ENCODE measurements at regions not wholly inside any gene's neighbourhood (a gene's known extent, or its start where the extent isn't known, plus 50 kb on each side); places are given as distances from the start of the nearest gene placed in this dataset.

- no peaks in the 10 kb centered on the region for H3K9me3 ChIP-seq
- H3K4me1 ChIP-seq = no peaks in the 10 kb centered on the region
- no peak overlapping the region for H3K27ac ChIP-seq
- no peak for DNase-seq
- H3K36me3 ChIP-seq = no peaks in the 10 kb centered on the region
- intact Hi-C loops (cut with DNase I; ENCODE audit: low total_unique reads) = no loop called here
- TF ChIP-seq CTCF (IDR thresholded peaks at IDR 0.05) = no peak
- no peak overlapping the region for H3K4me3 ChIP-seq
- H3K27me3 ChIP-seq = no peaks in the 10 kb centered on the region
These were observed 124.8 kb downstream of the HTR1A start for GRCh38 chr5:63837437-63837836.

GRCh38 chr5:63831381-63831780, 130.9 kb downstream of the HTR1A start:
- H3K27ac ChIP-seq = no peak overlapping the region
- H3K27me3 ChIP-seq = no peaks in the 10 kb centered on the region
- no peak overlapping the region for H3K4me3 ChIP-seq
- no peaks in the 10 kb centered on the region for H3K4me1 ChIP-seq
- intact Hi-C loops (cut with DNase I; ENCODE audit: low total_unique reads) = no loop called here
- DNase-seq = no peak
- H3K9me3 ChIP-seq = no peaks in the 10 kb centered on the region
- TF ChIP-seq CTCF (IDR thresholded peaks at IDR 0.05) = no peak
- no peaks in the 10 kb centered on the region for H3K36me3 ChIP-seq

GRCh38 chr5:63825984-63826383, 136.3 kb downstream of the HTR1A start:
- TF ChIP-seq CTCF (IDR thresholded peaks at IDR 0.05) = no peak
- no peak overlapping the region for H3K4me3 ChIP-seq

GRCh38 chr5:63823583-63823982, 138.7 kb downstream of the HTR1A start:
- intact Hi-C loops (cut with DNase I; ENCODE audit: low total_unique reads) = no loop called here
- H3K36me3 ChIP-seq = no peaks in the 10 kb centered on the region
- no peak for DNase-seq
- H3K4me1 ChIP-seq = no peaks in the 10 kb centered on the region
- H3K9me3 ChIP-seq = no peaks in the 10 kb centered on the region
- no peak overlapping the region for H3K27ac ChIP-seq
- no peak overlapping the region for H3K4me3 ChIP-seq
- no peak for TF ChIP-seq CTCF (IDR thresholded peaks at IDR 0.05)
- H3K27me3 ChIP-seq = no peaks in the 10 kb centered on the region

More at GRCh38 chr5:63825984-63826383, 136.3 kb downstream of the HTR1A start:
- H3K27ac ChIP-seq = no peak overlapping the region
- H3K27me3 ChIP-seq = no peaks in the 10 kb centered on the region
- H3K4me1 ChIP-seq = no peaks in the 10 kb centered on the region
- intact Hi-C loops (cut with DNase I; ENCODE audit: low total_unique reads) = no loop called here
- H3K36me3 ChIP-seq = no peaks in the 10 kb centered on the region
- H3K9me3 ChIP-seq = no peaks in the 10 kb centered on the region
- DNase-seq = no peak

- no peak overlapping the region for H3K27ac ChIP-seq
- H3K36me3 ChIP-seq = no peaks in the 10 kb centered on the region
- DNase-seq = no peak
- no peaks in the 10 kb centered on the region for H3K9me3 ChIP-seq
- no peak overlapping the region for H3K4me3 ChIP-seq
- no peak for TF ChIP-seq CTCF (IDR thresholded peaks at IDR 0.05)
- no peaks in the 10 kb centered on the region for H3K4me1 ChIP-seq
- intact Hi-C loops (cut with DNase I; ENCODE audit: low total_unique reads) = no loop called here
- H3K27me3 ChIP-seq = no peaks in the 10 kb centered on the region
These were observed 139.6 kb downstream of the HTR1A start for GRCh38 chr5:63822614-63823013.

- no peaks in the 10 kb centered on the region for H3K36me3 ChIP-seq
- H3K9me3 ChIP-seq = peaks cover 0 to 5% (median under 1%) of the 10 kb centered on the region in 3 donors
- no peak overlapping the region for H3K27ac ChIP-seq
- no peaks in the 10 kb centered on the region for H3K27me3 ChIP-seq
- no peak for DNase-seq
- H3K4me3 ChIP-seq = no peak overlapping the region
- H3K4me1 ChIP-seq = no peaks in the 10 kb centered on the region
- no peak for TF ChIP-seq CTCF (IDR thresholded peaks at IDR 0.05)
- intact Hi-C loops (cut with DNase I; ENCODE audit: low total_unique reads) = no loop called here
These were observed 141.7 kb downstream of the HTR1A start for GRCh38 chr5:63820577-63820976.

All from tibial artery (tissue), 4 donors.